Lower leg skin (tissue), 4 donors: ENCODE measurements at regions not wholly inside any gene's neighbourhood (a gene's known extent, or its start where the extent isn't known, plus 50 kb on each side); places are given as distances from the start of the nearest gene placed in this dataset.

Experiments used
- DNase-seq, 2 donors: peaks; one replicate each; pipeline ENCODE4 v3.0.0-alpha.2; 2019; ENCODE audit warnings: low spot score in 2 of 2
- H3K4me3 ChIP-seq: fragments of 200-600 bp; sonication (generic); 2 replicates; pipeline ENCODE4 v1.5.1; 2017; ENCODE audit warnings: mild to moderate bottlenecking, low read depth; ENCODE audit not compliant: poor library complexity, severe bottlenecking
- CTCF ChIP-seq, 3 donors: fragments of 450-650 bp; IDR thresholded peaks; one replicate each; pipeline ENCODE4 v1.5.1; 2016; ENCODE audit warnings: antibody characterized with exemption in 3 of 3, mild to moderate bottlenecking in 3 of 3, moderate library complexity in 2 of 3
- POLR2A ChIP-seq, 2 donors: fragments of 450-650 bp; IDR thresholded peaks; one replicate each; pipeline ENCODE4 v1.6.1; 2016 to 2017; ENCODE audit warnings: antibody characterized with exemption in 2 of 2, mild to moderate bottlenecking in 1 of 2, moderate library complexity in 1 of 2
- WGBS, 2 donors: methylation state at CpG; one replicate each; pipeline ENCODE4 v1.1.5; 2018; 5-methylcytosine and 5-hydroxymethylcytosine counted together
- intact Hi-C: fragments of 100-400 bp; cut with DNase I; formaldehyde crosslinking; loops from one replicate; pipeline ENCODE4 v1.15.0; 2023; ENCODE audit warnings: low total_unique reads

- DNase-seq, result no peak
- TF ChIP-seq POLR2A (IDR thresholded peaks at IDR 0.05), result no peak
- TF ChIP-seq CTCF (IDR thresholded peaks at IDR 0.05), result no peak
- intact Hi-C loops, result no loop called here
- no peak overlapping the region for H3K4me3 ChIP-seq
- whole genome bisulfite sequencing, 2 donors, result 30 to 33% methylated on average over 7 of the region's 7 CpGs
Measured at GRCh38 chr2:122422384-122422991, 667.0 kb downstream of the TSN start.

GRCh38 chr2:122423934-122424333 is 668.5 kb downstream of the TSN start:
- no peak overlapping the region for H3K4me3 ChIP-seq
- no peak for DNase-seq
- intact Hi-C loops, result no loop called here
- WGBS, 2 donors, result 86 to 89% methylated on average over 4 of the region's 4 CpGs
- TF ChIP-seq POLR2A (IDR thresholded peaks at IDR 0.05) (no peak), CTCF (IDR thresholded peaks at IDR 0.05) (no peak)

- no peak for DNase-seq
- no peak overlapping the region for H3K4me3 ChIP-seq
- TF ChIP-seq POLR2A (IDR thresholded peaks at IDR 0.05), result no peak
- no peak for TF ChIP-seq CTCF (IDR thresholded peaks at IDR 0.05)
- 90% methylated on average over 8 of the region's 8 CpGs for WGBS, 2 donors
- intact Hi-C loops, result no loop called here
Measured at GRCh38 chr2:122433123-122433754, 677.8 kb downstream of the TSN start.

- 48 to 94% methylated on average over 1 of the region's 1 CpG for WGBS, 2 donors
- TF ChIP-seq POLR2A (IDR thresholded peaks at IDR 0.05) (no peak), CTCF (IDR thresholded peaks at IDR 0.05) (no peak)
- DNase-seq, result no peak
- H3K4me3 ChIP-seq, result no peak overlapping the region
- intact Hi-C loops, result no loop called here
Measured at GRCh38 chr2:122445003-122445402, 689.6 kb downstream of the TSN start.

- WGBS, 2 donors, result 82 to 84% methylated on average over 4 of the region's 4 CpGs
- intact Hi-C loops, result no loop called here
- TF ChIP-seq POLR2A (IDR thresholded peaks at IDR 0.05) (no peak), CTCF (IDR thresholded peaks at IDR 0.05) (no peak)
- no peak overlapping the region for H3K4me3 ChIP-seq
- no peak for DNase-seq
Measured at GRCh38 chr2:122446761-122447160, 691.3 kb downstream of the TSN start.

- TF ChIP-seq CTCF (IDR thresholded peaks at IDR 0.05) (no peak), POLR2A (IDR thresholded peaks at IDR 0.05) (no peak)
- no peak overlapping the region for H3K4me3 ChIP-seq
- no peak for DNase-seq
- intact Hi-C loops, result no loop called here
- 90% methylated on average over 2 of the region's 2 CpGs for WGBS, 2 donors
Measured at GRCh38 chr2:122447237-122447636, 691.8 kb downstream of the TSN start.
